CD4-positive, alpha-beta T cell treated with Interleukin-15 for 1 hour (primary cell): ENCODE measurements at regions not wholly inside any gene's neighbourhood (a gene's known extent, or its start where the extent isn't known, plus 50 kb on each side); places are given as distances from the start of the nearest gene placed in this dataset.
"Not testable (repeated sequence)": the region's sequence is repeated elsewhere in the genome, so short reads cannot be mapped to it uniquely, and the experiment has no call there.

Source experiments
- DNase-seq: peaks from one replicate; pipeline ENCODE4 v3.0.0-alpha.2; 2020

- DNase-seq: no peak
These were observed 337.1 kb downstream of the TMEM121 start for GRCh38 chr14:105863296-105864108.

- DNase-seq: no peak
These were observed 337.7 kb downstream of the TMEM121 start for GRCh38 chr14:105864116-105864515.

DNA sequence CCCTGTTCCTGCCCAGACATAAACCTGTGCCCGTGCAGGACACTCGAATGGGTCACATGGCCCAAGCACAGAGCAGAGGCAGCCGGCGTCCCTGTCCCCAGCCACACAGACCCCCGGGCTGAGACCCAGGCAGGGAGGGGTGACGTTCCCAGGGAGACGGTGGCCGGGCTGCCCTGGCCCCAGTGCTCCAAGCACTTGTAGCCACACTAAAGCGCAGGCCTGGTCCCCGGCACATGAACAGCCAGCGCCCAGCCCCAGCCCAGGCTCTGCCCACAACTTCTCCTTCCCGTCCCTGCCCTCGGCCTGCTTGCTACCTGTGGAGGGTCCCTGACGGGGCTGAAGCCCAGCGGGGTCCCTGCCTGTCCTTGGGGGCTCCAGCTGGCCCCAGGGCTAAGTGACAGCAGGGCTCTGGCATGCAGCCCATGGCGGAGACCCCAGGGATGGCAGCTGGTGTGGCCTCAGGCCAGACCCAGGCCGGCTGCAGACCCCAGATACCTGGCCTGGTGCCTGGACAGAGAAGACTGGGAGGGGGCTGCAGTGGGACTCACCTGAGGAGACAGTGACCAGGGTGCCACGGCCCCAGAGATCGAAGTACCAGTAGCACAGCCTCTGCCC is 338.4 kb downstream of the TMEM121 start:
- DNase-seq: no peak

DNA sequence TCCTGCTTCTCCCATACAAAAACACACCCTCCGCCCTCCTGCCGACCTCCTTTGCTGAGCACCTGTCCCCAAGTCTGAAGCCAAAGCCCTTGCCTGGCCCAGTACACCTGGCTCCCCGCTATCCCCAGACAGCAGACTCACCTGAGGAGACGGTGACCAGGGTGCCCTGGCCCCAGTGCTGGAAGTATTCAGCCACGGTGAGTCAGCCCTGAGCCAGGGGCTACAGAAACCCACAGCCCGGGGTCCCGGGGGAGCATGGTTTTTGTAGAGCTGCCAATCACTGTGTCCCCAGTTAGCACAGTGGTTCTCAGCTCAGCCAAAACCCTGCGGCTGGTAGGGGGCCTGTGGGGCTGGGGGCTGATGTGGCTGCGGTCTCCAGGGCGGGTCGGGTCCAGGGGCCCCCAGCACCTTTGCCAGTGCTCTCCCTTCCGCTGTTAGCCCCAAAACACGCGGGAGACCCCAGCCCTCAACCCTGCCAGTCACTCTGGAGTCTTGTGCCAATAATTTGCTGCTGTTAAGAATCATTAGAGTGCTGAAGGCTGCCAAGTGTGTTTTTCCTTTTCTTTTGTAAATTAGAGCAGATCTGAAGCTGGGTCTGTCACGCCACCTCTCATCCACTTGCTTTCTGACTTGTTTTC is 339.0 kb downstream of the TMEM121 start:
- no peak for DNase-seq

DNA sequence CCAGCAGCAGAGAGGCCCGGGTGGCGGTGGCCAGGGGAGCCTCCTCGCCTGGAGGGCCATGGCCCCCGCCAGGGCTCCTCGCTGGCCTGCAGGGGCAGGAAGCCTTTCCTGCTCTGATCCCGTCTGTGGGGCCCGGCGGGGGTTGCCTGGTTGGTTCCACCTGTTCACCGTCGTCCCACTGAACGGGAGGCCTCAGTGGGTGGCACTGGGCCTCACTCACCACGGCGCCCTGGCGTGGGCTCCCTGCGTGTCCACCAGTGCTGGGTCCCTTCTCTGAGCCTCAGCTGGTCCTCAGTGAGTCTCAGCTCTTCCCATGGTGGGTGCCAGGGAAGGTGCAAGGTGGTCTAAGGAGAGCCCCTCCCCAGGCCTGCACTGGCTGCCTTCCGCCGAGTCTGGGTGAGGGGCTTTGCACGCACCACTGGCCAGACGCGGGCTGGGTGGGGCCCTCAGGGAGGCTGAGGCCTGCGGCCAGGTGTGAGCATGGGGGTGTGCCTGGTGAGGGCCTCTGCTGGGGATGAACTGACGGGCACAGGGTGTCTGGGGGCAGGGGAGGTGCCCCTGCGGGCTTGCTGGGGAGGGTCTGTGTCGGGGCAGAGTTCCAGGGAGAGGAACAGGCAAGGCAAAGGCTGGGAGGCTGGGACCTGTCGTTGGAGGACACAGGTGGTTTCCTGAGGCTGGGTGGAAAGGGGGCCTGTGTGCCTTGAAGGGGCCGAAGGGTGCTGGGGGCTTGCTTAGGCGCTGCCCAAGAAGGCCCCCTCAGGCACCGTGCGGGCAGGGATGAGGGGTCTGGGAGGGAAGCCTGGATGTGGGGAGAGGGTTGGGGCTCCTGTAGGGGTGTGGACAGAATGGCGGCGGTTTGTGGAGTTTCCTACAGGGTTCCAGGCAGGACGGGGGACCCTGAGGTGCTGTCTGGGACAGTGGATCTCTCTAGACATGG is 339.8 kb downstream of the TMEM121 start:
- no peak for DNase-seq

- DNase-seq: no peak
These were observed 340.5 kb downstream of the TMEM121 start for GRCh38 chr14:105866841-105867321.

- no peak for DNase-seq
These were observed 341.7 kb downstream of the TMEM121 start for GRCh38 chr14:105867961-105868599.

- DNase-seq: no peak
These were observed 345.2 kb downstream of the TMEM121 start for GRCh38 chr14:105871590-105871989.

DNA sequence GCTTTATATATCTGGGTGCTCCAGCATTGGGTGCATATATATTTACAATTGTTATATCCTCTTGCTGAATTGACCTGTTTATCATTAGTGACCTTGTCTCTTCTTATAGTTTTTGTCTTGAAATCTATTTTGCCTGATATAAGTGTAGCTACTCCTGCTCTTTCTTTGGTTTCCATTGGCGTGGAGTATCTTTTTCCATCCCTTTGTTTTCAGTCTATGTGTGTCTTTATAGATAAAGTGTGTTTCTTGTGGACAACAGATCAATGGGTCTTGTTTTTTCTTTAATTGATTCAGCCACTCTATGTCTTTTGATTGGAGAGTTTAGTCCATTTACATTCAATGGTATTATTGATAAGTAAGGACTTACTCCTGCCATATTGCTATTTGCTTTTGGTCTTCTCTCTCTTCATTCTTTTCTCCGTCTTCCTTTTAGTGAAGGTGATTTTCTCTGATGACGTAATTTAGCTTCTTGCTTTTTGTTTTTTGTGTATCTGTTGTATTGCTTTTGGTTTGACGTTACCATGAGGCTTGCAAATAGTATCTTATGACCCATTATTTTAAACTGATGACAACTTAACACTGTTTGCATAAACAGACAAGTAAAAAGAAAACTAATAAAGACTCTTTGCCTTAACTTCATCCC is 347.6 kb downstream of the TMEM121 start:
- DNase-seq: no peak

DNA sequence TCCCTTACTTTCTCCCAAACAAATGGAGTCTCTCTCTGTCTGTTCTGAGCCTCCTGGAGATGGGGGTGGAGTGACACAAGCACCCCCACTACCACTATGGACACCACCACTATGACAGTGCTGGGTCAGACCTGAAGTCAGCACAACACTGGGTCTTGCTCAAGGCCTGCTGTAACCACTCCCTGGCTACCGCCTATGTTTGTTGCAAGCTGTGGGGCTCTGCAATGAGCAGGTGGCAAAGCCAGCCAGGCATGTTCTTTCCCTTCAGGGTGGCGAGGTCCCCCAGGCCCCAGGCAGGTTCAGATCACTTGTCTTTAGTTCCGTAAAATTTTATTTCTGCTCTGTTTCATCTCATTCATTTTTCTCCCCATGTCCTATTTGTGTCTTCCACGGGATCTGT is 349.8 kb downstream of the TMEM121 start:
- no peak for DNase-seq

GRCh38 chr14:105876829-105877228 is 350.4 kb downstream of the TMEM121 start:
- DNase-seq: no peak

DNA sequence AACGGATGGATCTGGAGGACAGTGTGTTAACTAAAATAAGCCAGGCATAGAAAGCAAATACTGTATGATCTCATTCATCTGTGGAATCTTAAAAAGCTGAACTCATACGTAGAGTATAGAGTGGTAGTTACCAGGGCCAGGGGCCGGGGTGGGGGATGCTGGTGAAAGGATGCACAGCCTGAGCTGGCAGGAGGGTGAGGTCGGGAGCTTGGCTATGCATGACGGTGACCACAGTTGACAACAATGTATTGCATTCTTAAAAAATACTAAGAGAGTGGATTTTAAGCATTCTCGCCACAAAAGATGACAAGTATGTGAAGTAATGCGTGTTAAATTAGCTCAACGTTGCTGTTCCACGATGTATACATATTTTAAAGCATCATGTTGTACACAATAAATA is 351.3 kb downstream of the TMEM121 start:
- no peak for DNase-seq

GRCh38 chr14:105878125-105878524 is 351.7 kb downstream of the TMEM121 start:
- DNase-seq: no peak

- no peak for DNase-seq
These were observed 352.2 kb downstream of the TMEM121 start for GRCh38 chr14:105878554-105878953.

DNA sequence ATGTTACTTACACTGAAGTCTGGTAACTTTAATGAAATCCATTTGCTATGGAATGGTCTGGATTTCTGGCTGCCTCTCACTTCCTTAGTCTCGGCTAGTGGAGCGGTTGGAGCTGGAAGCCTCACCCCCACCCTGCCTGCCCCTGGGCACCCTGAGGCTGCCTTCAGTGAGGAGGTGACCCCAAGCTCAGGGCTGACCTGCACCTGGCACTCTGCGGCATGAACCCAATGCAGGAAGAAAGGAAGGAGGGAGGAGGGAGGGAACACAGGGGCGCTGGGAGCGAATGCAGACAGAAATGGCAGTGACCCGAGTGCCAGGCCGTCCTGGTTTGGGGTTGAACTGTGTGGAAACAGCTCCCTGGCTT is 353.1 kb downstream of the TMEM121 start:
- DNase-seq: no peak

DNA sequence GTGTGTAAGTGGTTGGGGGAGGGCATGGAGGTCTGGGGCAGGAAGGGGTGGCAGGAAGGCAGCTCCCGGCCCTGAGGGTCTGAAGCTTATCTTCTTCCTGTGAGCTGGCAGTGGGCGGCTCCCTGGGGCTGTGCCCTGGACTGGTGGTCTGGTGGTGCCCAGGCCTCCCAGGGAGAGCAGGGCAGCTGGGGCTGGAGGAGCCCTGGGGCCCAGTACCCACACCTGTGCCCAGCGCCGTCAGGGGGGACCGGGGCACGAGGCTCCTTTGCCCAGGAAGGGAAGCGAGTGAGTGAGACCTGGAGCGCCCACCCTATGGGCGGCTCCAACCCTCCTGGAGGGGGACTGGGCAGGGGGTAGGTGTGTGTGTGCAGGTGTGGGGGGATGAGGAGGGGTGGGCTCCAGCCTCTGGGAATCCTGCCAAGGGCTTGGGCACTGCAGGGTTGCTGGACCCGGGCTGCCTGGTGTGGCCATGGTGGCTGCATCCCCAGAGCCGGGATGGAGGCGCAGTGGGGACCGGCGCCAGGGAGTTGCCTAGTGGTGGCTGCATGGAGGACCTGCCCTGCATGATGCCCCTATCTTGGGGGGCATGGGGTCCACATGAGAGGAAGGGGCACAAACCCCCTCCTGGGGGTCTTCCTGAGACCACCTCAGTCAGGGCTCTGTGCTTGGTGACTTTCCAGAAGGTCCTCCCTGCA is 353.6 kb downstream of the TMEM121 start:
- no peak for DNase-seq

GRCh38 chr14:105880616-105881015 is 354.2 kb downstream of the TMEM121 start:
- DNase-seq: no peak

GRCh38 chr14:105881021-105881930 is 354.9 kb downstream of the TMEM121 start:
- no peak for DNase-seq

- DNase-seq: not testable (repeated sequence)
These were observed 355.6 kb downstream of the TMEM121 start for GRCh38 chr14:105882011-105882410.

DNA sequence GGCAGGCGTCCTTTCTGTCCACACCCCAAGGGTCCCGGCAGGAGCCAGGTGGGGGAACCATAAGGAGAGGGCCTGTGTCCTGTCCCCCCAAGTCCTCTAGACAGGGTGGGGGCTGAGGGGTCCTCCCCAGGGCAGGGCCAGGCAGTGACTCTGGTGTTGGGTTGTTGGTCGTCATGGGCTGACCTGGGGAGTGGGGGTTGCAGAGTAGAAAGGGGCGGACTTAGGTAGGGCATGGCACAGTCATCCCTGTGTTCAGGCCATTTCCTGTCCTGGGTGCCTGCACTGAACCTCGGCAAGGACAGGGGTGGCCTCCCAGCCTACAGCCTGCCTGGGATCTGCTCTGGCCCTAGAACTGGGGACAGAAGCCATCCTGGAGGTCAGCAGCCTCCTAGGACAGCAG is 356.2 kb downstream of the TMEM121 start:
- no peak for DNase-seq
